Activated CD4-positive, alpha-beta T cell treated with anti-CD3 and anti-CD28 coated beads, Interleukin-2, amount 10 ng/mL, durations not matched to agents 24 days and 14 days (primary cell): ENCODE measurements at regions not wholly inside any gene's neighbourhood (a gene's known extent, or its start where the extent isn't known, plus 50 kb on each side); places are given as distances from the start of the nearest gene placed in this dataset.

Experiments used
- DNase-seq: peaks from one replicate; pipeline ENCODE4 v3.0.0; 2022
- H3K27ac Mint-ChIP-seq: one replicate; pipeline ENCODE4 v1.8.0; 2022; ENCODE audit warnings: mild to moderate bottlenecking, mixed read lengths
- H3K27me3 Mint-ChIP-seq: one replicate; pipeline ENCODE4 v1.8.0; 2022; ENCODE audit warnings: mixed read lengths
- H3K36me3 Mint-ChIP-seq: one replicate; pipeline ENCODE4 v1.8.0; 2022; ENCODE audit warnings: low read depth, mild to moderate bottlenecking, mixed read lengths
- H3K4me1 Mint-ChIP-seq: one replicate; pipeline ENCODE4 v1.8.0; 2021; ENCODE audit warnings: mixed read lengths
- H3K4me3 Mint-ChIP-seq: one replicate; pipeline ENCODE4 v1.8.0; 2022; ENCODE audit warnings: mild to moderate bottlenecking, moderate library complexity, mixed read lengths
- H3K9me3 Mint-ChIP-seq: one replicate; pipeline ENCODE4 v1.8.0; 2021; ENCODE audit warnings: mixed read lengths
- intact Hi-C: fragments of 100-400 bp; cut with micrococcal nuclease; formaldehyde crosslinking; loops from one replicate; pipeline ENCODE4 v1.15.1; 2023

DNA sequence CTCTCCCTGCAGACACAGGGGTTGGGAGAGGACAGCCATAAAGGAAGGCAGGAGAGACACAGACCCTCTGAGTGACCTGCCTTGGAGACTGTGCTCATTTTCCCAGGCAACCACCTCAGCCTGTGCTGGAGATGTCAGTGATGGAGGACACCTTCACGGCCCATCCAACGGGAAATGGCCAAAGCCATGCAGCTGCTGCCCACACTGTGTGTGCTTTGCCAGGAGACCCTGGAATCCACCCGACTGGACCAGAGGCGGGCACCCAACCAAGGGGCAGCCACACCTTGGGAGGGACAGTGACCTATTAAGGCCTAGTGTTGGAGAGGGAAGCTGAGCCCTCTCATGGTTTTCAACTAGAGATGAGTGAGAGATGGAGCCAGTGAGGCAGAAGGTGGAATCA is 192.5 kb downstream of the SMAD2 start:
- intact Hi-C loops, result no loop called here
- no peak for DNase-seq
- no peaks in the 10 kb centered on the region for H3K9me3 Mint-ChIP-seq
- H3K27me3 Mint-ChIP-seq, result peaks cover 38% of the 10 kb centered on the region
- H3K4me1 Mint-ChIP-seq, result no peaks in the 10 kb centered on the region
- no peaks in the 10 kb centered on the region for H3K36me3 Mint-ChIP-seq
- no peak overlapping the region for H3K27ac Mint-ChIP-seq
- no peak overlapping the region for H3K4me3 Mint-ChIP-seq

DNA sequence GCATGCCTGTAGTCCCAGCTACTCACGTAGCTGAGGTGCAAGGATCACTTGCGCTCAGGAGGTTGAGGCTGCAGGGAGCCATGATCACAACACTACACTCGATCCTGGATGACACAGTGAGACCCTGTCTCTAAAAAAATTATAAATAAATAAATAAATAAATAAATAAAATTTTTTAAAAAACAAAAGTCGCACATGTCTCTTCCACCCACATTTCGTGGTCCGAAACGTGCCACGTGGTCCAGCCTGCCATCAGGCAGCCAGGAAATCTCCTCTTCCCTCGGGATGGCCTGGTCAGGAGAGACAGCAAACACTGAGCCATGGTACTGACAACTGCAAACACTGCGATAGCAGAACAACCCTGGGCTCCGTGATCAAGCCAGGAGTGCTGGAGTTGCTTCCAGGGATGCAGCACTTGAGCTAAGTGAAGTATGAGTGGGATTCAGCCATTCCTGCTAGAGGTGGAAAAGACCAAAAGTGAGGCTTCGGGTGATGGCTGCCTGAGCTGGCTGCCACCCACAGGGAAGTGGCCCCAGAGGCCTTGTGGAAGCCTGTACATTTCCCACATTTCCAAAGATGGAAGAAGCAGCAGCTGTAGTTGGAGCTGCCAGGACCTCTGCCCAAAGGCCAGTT is 193.1 kb downstream of the SMAD2 start:
- intact Hi-C loops, result no loop called here
- Mint-ChIP-seq H3K27me3 (peaks cover 35% of the 10 kb centered on the region), H3K27ac (no peak overlapping the region), H3K36me3 (no peaks in the 10 kb centered on the region), H3K4me3 (no peak overlapping the region), H3K4me1 (no peaks in the 10 kb centered on the region), H3K9me3 (no peaks in the 10 kb centered on the region)
- no peak for DNase-seq

GRCh38 chr18:47736376-47737140 is 193.9 kb downstream of the SMAD2 start:
- intact Hi-C loops, result no loop called here
- no peaks in the 10 kb centered on the region for H3K9me3 Mint-ChIP-seq
- no peaks in the 10 kb centered on the region for H3K36me3 Mint-ChIP-seq
- no peak for DNase-seq
- no peak overlapping the region for H3K4me3 Mint-ChIP-seq
- H3K27me3 Mint-ChIP-seq, result peaks cover 30% of the 10 kb centered on the region
- H3K27ac Mint-ChIP-seq, result no peak overlapping the region
- no peaks in the 10 kb centered on the region for H3K4me1 Mint-ChIP-seq

DNA sequence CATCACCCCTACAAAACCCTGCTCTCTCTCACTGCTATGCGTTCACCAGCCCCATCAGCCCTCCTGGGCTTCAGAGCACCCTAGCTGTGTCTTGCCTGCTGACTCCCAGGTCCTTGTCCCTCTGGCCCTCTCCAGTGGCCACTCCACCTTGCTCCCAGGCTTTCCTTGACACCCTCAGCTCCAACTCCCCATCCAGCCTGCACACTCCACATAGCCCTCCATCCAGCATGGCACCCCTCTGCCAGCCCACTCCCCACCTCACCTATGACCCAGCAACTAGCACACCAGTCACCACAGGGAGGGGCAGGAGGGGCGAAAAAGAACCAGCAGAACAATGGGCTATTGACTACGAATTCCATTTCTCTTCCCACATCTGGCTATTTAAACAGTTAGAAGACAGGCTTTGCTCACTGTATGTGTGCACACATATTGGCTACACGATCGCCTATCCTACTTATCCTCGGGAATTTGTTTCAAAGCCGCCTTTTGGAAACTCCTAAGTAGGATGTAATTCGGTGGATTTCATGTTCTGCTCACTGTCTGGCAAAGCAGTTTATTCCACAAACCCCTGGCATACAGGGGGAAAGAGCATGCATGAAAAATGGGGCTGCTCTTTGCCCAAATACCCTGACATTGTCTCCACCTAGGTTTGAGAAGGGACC is 195.3 kb downstream of the SMAD2 start:
- peaks cover 25% of the 10 kb centered on the region for H3K27me3 Mint-ChIP-seq

GRCh38 chr18:47731276-47731675 is 199.2 kb downstream of the SMAD2 start:
- no peak overlapping the region for H3K27ac Mint-ChIP-seq
- peaks cover 12% of the 10 kb centered on the region for H3K27me3 Mint-ChIP-seq
- H3K4me1 Mint-ChIP-seq, result no peaks in the 10 kb centered on the region
- no peak overlapping the region for H3K4me3 Mint-ChIP-seq
- H3K9me3 Mint-ChIP-seq, result no peaks in the 10 kb centered on the region
- DNase-seq, result no peak
- H3K36me3 Mint-ChIP-seq, result no peaks in the 10 kb centered on the region
- intact Hi-C loops, result no loop called here

More for the DNA sequence above, 195.3 kb downstream of the SMAD2 start:
- intact Hi-C loops, result no loop called here
- no peak for DNase-seq
- Mint-ChIP-seq H3K4me3 (no peak overlapping the region), H3K9me3 (no peaks in the 10 kb centered on the region), H3K27ac (no peak overlapping the region), H3K36me3 (no peaks in the 10 kb centered on the region), H3K4me1 (no peaks in the 10 kb centered on the region)

GRCh38 chr18:47730795-47731194 is 199.7 kb downstream of the SMAD2 start:
- Mint-ChIP-seq H3K4me3 (no peak overlapping the region), H3K9me3 (no peaks in the 10 kb centered on the region), H3K36me3 (no peaks in the 10 kb centered on the region), H3K27me3 (peaks cover 9% of the 10 kb centered on the region), H3K4me1 (no peaks in the 10 kb centered on the region), H3K27ac (no peak overlapping the region)
- no peak for DNase-seq
- intact Hi-C loops, result no loop called here

GRCh38 chr18:47729356-47729755 is 201.1 kb downstream of the SMAD2 start:
- no peaks in the 10 kb centered on the region for H3K4me1 Mint-ChIP-seq
- H3K27me3 Mint-ChIP-seq, result no peaks in the 10 kb centered on the region
- intact Hi-C loops, result loop anchor here (10.0 kb wide), 1 partner anchor 1015 kb away; no protein-coding TSS in a partner anchor
- no peak for DNase-seq
- H3K36me3 Mint-ChIP-seq, result no peaks in the 10 kb centered on the region
- no peak overlapping the region for H3K27ac Mint-ChIP-seq
- no peak overlapping the region for H3K4me3 Mint-ChIP-seq
- no peaks in the 10 kb centered on the region for H3K9me3 Mint-ChIP-seq

- no peak for DNase-seq
- Mint-ChIP-seq H3K27me3 (no peaks in the 10 kb centered on the region), H3K36me3 (no peaks in the 10 kb centered on the region), H3K4me3 (no peak overlapping the region), H3K4me1 (no peaks in the 10 kb centered on the region), H3K9me3 (no peaks in the 10 kb centered on the region), H3K27ac (no peak overlapping the region)
- intact Hi-C loops, result loop anchor here (10.0 kb wide), 1 partner anchor 1014 kb away; no protein-coding TSS in a partner anchor
Measured at GRCh38 chr18:47728921-47729320, 201.5 kb downstream of the SMAD2 start.

DNA sequence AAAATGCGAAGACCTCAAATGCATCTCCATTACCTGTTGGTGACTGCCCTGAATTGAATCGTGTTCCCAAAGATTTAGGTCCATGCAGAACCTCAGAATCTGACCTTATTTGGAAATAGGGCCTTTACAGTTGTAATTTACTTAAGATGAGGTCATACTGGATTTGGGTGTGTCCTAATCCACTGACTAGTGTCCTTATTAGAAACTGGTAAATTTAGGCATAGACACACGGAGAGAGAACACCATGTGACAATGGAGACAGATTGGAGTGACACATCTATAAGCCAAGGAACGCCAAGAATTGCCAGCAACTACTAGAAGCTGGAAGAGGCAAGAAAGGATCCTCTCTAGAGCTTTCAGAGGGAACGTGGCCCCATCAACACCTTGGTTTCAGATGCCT is 203.1 kb downstream of the SMAD2 start:
- no peaks in the 10 kb centered on the region for H3K36me3 Mint-ChIP-seq
- H3K4me3 Mint-ChIP-seq, result no peak overlapping the region
- no peaks in the 10 kb centered on the region for H3K4me1 Mint-ChIP-seq
- no peaks in the 10 kb centered on the region for H3K27me3 Mint-ChIP-seq
- no peak for DNase-seq
- intact Hi-C loops, result loop anchor here (10.0 kb wide), 1 partner anchor 1013 kb away; no protein-coding TSS in a partner anchor
- no peak overlapping the region for H3K27ac Mint-ChIP-seq
- no peaks in the 10 kb centered on the region for H3K9me3 Mint-ChIP-seq

- DNase-seq, result no peak
- Mint-ChIP-seq H3K27ac (no peak overlapping the region), H3K9me3 (no peaks in the 10 kb centered on the region), H3K27me3 (no peaks in the 10 kb centered on the region), H3K4me1 (no peaks in the 10 kb centered on the region), H3K36me3 (no peaks in the 10 kb centered on the region), H3K4me3 (no peak overlapping the region)
- intact Hi-C loops, result loop anchor here (10.0 kb wide), 1 partner anchor 1012 kb away; no protein-coding TSS in a partner anchor
Measured at GRCh38 chr18:47726550-47726949, 203.9 kb downstream of the SMAD2 start.

GRCh38 chr18:47725656-47726055 is 204.8 kb downstream of the SMAD2 start:
- Mint-ChIP-seq H3K27me3 (no peaks in the 10 kb centered on the region), H3K36me3 (no peaks in the 10 kb centered on the region)
- intact Hi-C loops, result loop anchor here (10.0 kb wide), 1 partner anchor 1011 kb away; no protein-coding TSS in a partner anchor

DNA sequence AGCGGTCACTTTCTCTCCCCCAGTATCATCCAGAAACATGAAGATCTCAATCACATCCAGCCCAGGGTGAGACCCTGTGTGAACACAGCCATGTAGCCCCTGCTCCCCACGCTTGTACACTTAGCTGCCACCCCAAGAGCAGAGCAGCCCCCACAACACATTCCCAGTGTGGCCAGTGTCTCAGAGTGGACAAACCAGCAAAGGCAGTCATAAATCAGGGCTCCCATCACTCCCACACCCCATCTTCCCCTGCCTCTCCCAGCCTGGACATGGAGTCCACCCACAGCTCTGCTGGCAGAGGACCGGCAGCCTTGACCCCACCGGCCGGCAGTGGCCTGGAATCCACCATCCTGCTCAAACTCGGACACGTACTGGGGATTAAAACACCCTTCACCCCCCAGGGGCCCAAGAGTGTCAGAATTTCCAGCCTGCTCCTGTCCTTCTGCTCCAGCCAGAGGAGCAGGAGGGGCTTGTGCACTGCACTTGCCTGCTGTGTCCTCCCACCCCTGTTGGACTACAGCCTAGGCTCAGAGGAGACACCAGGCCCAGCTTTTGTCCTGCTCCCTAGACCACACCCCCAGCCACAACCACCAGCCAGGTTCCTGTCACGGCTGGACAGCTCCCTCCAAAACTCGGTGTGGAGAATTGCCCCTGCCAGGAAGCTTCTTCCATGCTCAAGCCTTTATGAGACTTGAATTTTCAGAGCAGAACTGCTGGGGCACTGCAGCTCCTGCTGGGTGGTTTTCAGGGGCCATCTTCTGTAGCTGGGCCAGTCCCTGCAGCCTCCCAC is 206.1 kb downstream of the SMAD2 start:
- DNase-seq, result no peak
- Mint-ChIP-seq H3K4me1 (no peaks in the 10 kb centered on the region), H3K27me3 (no peaks in the 10 kb centered on the region), H3K9me3 (no peaks in the 10 kb centered on the region), H3K27ac (no peak overlapping the region), H3K4me3 (no peak overlapping the region), H3K36me3 (no peaks in the 10 kb centered on the region)
- intact Hi-C loops, result loop anchor here (10.0 kb wide), 1 partner anchor 1010 kb away; no protein-coding TSS in a partner anchor

More at GRCh38 chr18:47725656-47726055, 204.8 kb downstream of the SMAD2 start:
- H3K9me3 Mint-ChIP-seq, result no peaks in the 10 kb centered on the region
- DNase-seq, result no peak
- H3K27ac Mint-ChIP-seq, result no peak overlapping the region
- no peak overlapping the region for H3K4me3 Mint-ChIP-seq
- H3K4me1 Mint-ChIP-seq, result no peaks in the 10 kb centered on the region

GRCh38 chr18:47721876-47722275 is 208.6 kb downstream of the SMAD2 start:
- intact Hi-C loops, result loop anchor here (10.0 kb wide), 1 partner anchor 1007 kb away; no protein-coding TSS in a partner anchor
- DNase-seq, result no peak
- Mint-ChIP-seq H3K4me1 (no peaks in the 10 kb centered on the region), H3K27ac (no peak overlapping the region), H3K27me3 (no peaks in the 10 kb centered on the region), H3K9me3 (no peaks in the 10 kb centered on the region), H3K36me3 (no peaks in the 10 kb centered on the region), H3K4me3 (no peak overlapping the region)
